A673 (cell line): ENCODE measurements at regions not wholly inside any gene's neighbourhood (a gene's known extent, or its start where the extent isn't known, plus 50 kb on each side); places are given as distances from the start of the nearest gene placed in this dataset.

ENCODE experiments used
- BruUV-seq: library from RNA; stranded (reverse); fragments of 400-500 nt; replicated peaks from 2 replicates; lab custom pipeline; 2021; lab: Mats Ljungman, UMichigan
- CTCF ChIA-PET: fragments of 300-600 bp; sonication (Branson Sonifier 250); formaldehyde crosslinking; loops from one replicate; lab custom pipeline; 2022; ENCODE audit warnings: antibody characterized with exemption; lab: Charles Lee
- POLR2A ChIA-PET: fragments of 300-600 bp; sonication (Branson Sonifier 250); formaldehyde crosslinking; loops from one replicate; lab custom pipeline; 2022; ENCODE audit warnings: antibody characterized with exemption; ENCODE audit not compliant: low non-redundant PET; lab: Charles Lee
- DNase-seq: peaks from one replicate; pipeline ENCODE4 v3.0.0-alpha.2; 2015; ENCODE audit warnings: low spot score
- H3K27ac ChIP-seq: fragments of 200-600 bp; sonication (generic); 2 replicates; pipeline ENCODE4 v1.5.1; 2016; ENCODE audit warnings: mixed run types, low read depth, mild to moderate bottlenecking, mixed read lengths, antibody characterized with exemption, low read length; ENCODE audit not compliant: poor library complexity, severe bottlenecking
- H3K27me3 ChIP-seq: fragments of 200-600 bp; sonication (generic); replicated peaks from 2 replicates; pipeline ENCODE4 v1.6.1; 2017; ENCODE audit warnings: mixed run types, low read depth, mild to moderate bottlenecking, mixed read lengths, antibody characterized with exemption, low read length; ENCODE audit not compliant: insufficient read depth, poor library complexity
- H3K36me3 ChIP-seq: fragments of 200-600 bp; sonication (generic); 2 replicates; pipeline ENCODE4 v1.6.1; 2016; ENCODE audit warnings: mixed run types, mild to moderate bottlenecking, mixed read lengths, antibody characterized with exemption, low read length; ENCODE audit not compliant: insufficient read depth, poor library complexity, severe bottlenecking
- H3K4me1 ChIP-seq: fragments of 200-600 bp; sonication (generic); 2 replicates; pipeline ENCODE4 v1.6.1; 2017; ENCODE audit warnings: mixed run types, mild to moderate bottlenecking, mixed read lengths, antibody characterized with exemption, low read length; ENCODE audit not compliant: insufficient read depth, poor library complexity, severe bottlenecking
- H3K4me3 ChIP-seq: fragments of 200-600 bp; sonication (generic); 2 replicates; pipeline ENCODE4 v1.5.1; 2016; ENCODE audit warnings: low read depth, mixed run types, mild to moderate bottlenecking, mixed read lengths, low read length; ENCODE audit not compliant: poor library complexity, severe bottlenecking
- H3K9me3 ChIP-seq: fragments of 200-600 bp; sonication (generic); 2 replicates; pipeline ENCODE4 v1.6.1; 2016; ENCODE audit warnings: mixed run types, low read depth, mild to moderate bottlenecking, mixed read lengths, antibody characterized with exemption, low read length; ENCODE audit not compliant: poor library complexity, severe bottlenecking
- CTCF ChIP-seq: fragments of 300-800, 200-600 bp; sonication (generic); conservative IDR thresholded peaks from 2 replicates; pipeline ENCODE4 v1.5.1; 2017; ENCODE audit warnings: low read depth, mild to moderate bottlenecking, antibody characterized with exemption, low read length, moderate library complexity, mixed read lengths
- EZH2 ChIP-seq: fragments of 200-600 bp; sonication (generic); IDR thresholded peaks from 2 replicates; pipeline ENCODE4 v1.6.1; 2017; ENCODE audit warnings: borderline replicate concordance, low read depth, mild to moderate bottlenecking, mixed read lengths, antibody characterized with exemption, low read length; ENCODE audit not compliant: poor library complexity, severe bottlenecking
- intact Hi-C: fragments of 100-400 bp; cut with micrococcal nuclease; formaldehyde crosslinking; loops from one replicate; pipeline ENCODE4 v1.10.0; 2022; ENCODE audit not compliant: unreplicated experiment

GRCh38 chr10:31100115-31100601 lies 68.5 kb upstream of the ZNF438 start:
- TF ChIP-seq CTCF (no peak), EZH2 (no peak)
- ChIA-PET POLR2A (no interaction called here), CTCF (no interaction called here)
- BruUV-seq = no TSS peak
- no peaks in the 10 kb centered on the region for H3K4me1 ChIP-seq
- H3K9me3 ChIP-seq = no peaks in the 10 kb centered on the region
- no peaks in the 10 kb centered on the region for H3K27me3 ChIP-seq
- H3K36me3 ChIP-seq = no peaks in the 10 kb centered on the region
- no peak overlapping the region for H3K4me3 ChIP-seq
- no peak overlapping the region for H3K27ac ChIP-seq
- intact Hi-C loops = no loop called here
- DNase-seq = no peak

DNA sequence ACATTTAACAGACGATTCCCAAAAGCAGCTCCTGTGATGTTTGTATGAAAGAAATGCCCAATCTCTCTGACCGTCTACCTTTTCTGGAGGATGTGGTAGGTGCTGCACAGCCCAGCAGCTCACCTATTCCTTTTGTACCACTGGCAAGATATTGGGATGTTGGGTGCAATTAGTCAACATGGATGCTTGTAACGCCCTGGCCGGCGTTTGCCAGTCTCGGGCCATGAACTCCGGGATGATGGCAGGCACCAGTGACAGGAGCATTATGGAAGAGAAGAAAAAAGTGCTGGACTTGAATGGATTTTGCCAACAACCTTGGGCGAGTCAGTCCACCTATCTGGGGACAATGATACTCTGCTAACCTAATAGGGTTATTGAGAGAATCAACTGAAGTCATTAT lies 69.0 kb upstream of the ZNF438 start:
- intact Hi-C loops = no loop called here
- Histone ChIP-seq H3K27me3 (no peaks in the 10 kb centered on the region), H3K9me3 (no peaks in the 10 kb centered on the region), H3K4me3 (no peak overlapping the region), H3K36me3 (no peaks in the 10 kb centered on the region), H3K27ac (no peak overlapping the region), H3K4me1 (no peaks in the 10 kb centered on the region)
- ChIA-PET POLR2A (no interaction called here), CTCF (no interaction called here)
- TF ChIP-seq EZH2 (no peak), CTCF (no peak)
- no peak for DNase-seq
- no TSS peak for BruUV-seq

DNA sequence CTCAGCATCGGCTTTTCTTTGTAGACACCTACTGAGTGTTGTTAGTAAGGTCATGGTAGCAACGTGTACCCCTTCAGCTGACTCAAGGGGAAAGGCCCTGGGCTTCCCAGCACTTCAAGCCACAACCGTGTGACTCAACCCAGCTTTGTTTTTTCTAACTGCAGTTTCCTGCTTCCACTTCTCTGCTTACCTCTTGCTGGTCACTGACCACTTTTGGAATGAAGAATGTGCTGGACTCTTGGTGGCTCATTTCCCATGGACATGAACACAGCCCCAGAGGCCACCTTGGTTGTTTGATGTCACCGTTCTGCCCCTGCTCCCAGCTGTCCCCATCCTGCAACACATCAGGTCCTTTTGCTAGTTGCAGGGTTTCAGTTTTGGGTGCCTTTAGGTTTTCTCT lies 69.5 kb upstream of the ZNF438 start:
- BruUV-seq = no TSS peak
- POLR2A ChIA-PET = no interaction called here
- no peak for TF ChIP-seq EZH2
- no peak for TF ChIP-seq CTCF
- H3K4me3 ChIP-seq = no peak overlapping the region
- H3K27me3 ChIP-seq = no peaks in the 10 kb centered on the region
- DNase-seq = no peak
- CTCF ChIA-PET = no interaction called here
- no peaks in the 10 kb centered on the region for H3K9me3 ChIP-seq
- H3K27ac ChIP-seq = no peak overlapping the region
- intact Hi-C loops = no loop called here
- no peaks in the 10 kb centered on the region for H3K4me1 ChIP-seq
- no peaks in the 10 kb centered on the region for H3K36me3 ChIP-seq
